Muscle of arm (tissue), 1 donor: ENCODE measurements at regions not wholly inside any gene's neighbourhood (a gene's known extent, or its start where the extent isn't known, plus 50 kb on each side); places are given as distances from the start of the nearest gene placed in this dataset.
"Not testable (repeated sequence)": the region's sequence is repeated elsewhere in the genome, so short reads cannot be mapped to it uniquely, and the experiment has no call there.

ENCODE experiments used
- DNase-seq: peaks from one replicate; pipeline ENCODE4 v3.0.0-alpha.2; 2013

DNA sequence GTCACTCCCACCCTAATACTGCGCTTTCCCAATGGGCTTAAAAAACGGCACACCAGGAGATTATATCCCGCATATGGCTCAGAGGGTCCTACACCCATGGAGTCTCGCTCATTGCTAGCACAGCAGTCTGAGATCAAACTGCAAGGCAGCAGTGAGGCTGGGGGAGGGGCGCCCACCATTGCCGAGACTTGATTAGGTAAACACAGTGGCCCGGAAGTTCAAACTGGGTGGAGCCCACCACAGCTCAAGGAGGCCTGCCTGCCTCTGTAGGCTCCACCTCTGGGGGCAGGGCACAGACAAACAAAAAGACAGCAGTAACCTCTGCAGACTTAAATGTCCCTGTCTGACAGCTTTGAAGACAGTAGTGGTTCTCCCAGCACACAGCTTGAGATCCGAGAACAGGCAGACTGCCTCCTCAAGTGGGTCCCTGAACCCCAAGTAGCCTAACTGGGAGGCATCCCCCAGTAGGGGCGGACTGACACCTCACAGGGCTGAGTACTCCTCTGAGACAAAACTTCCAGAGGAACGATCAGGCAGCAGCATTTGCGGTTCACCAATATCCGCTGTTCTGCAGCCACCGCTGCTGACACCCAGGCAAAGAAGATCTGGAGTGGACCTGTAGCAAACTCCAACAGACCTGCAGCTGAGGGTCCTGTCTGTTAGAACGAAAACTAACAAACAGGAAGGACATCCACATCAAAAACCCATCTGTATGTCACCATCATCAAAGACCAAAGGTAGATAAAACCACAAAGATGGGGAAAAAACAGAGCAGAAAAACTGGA is 1085.6 kb upstream of the FANCL start:
- not testable (repeated sequence) for DNase-seq

DNA sequence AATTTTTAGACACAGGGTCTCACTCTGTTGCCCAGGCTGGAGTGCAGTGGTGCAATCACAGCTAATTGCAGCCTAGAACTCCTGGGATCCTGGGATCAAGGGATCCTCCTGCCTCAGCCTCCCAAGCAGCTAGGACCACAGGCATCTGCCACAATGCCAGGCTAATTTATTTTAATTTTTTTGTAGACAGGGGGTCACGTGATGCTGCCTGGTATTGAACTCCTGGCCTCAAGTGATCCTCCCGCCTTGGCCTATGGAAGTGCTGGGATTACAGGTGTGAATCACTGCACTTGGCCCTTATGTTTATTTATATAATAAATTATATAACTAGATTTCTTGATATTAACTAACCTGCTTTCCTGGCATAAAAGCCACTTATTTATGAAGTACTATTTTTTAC is 1081.7 kb upstream of the FANCL start:
- no peak for DNase-seq

- DNase-seq = no peak
Measured at GRCh38 chr2:59322005-59322404, 1080.9 kb upstream of the FANCL start.

DNA sequence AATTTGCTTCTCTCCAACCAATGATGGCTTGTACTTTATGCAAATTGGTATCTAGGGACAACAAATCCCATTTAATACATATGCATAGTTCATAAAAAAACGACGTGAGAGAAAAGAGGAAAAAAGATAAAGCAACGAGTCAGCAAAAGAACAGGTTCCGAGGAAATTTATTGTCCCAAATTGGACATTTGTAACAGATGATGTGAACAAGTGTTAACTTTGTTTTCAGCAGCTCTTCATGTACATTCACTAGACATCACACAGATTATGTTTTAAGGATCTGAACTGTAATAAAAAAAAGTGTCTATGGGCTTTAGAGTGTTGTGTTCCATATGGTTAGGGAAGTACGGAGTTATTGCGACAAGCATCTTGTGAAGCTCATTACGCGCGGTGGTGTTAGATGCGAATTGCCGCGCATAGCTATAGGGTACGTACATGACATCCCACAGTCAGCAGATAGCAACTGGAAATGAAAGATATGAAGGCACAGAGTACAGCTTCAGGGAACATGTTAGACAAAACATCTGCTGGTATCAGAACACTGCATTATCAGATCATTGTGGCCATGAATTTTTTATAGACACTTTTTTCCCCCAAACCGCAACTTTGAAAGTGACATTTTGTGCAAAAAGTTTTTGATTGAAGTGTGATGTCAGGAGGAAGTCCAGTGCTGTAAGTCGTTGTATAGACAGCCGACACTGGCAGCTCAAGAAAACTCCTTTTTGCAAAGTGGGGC is 1073.1 kb upstream of the FANCL start:
- DNase-seq = no peak

DNA sequence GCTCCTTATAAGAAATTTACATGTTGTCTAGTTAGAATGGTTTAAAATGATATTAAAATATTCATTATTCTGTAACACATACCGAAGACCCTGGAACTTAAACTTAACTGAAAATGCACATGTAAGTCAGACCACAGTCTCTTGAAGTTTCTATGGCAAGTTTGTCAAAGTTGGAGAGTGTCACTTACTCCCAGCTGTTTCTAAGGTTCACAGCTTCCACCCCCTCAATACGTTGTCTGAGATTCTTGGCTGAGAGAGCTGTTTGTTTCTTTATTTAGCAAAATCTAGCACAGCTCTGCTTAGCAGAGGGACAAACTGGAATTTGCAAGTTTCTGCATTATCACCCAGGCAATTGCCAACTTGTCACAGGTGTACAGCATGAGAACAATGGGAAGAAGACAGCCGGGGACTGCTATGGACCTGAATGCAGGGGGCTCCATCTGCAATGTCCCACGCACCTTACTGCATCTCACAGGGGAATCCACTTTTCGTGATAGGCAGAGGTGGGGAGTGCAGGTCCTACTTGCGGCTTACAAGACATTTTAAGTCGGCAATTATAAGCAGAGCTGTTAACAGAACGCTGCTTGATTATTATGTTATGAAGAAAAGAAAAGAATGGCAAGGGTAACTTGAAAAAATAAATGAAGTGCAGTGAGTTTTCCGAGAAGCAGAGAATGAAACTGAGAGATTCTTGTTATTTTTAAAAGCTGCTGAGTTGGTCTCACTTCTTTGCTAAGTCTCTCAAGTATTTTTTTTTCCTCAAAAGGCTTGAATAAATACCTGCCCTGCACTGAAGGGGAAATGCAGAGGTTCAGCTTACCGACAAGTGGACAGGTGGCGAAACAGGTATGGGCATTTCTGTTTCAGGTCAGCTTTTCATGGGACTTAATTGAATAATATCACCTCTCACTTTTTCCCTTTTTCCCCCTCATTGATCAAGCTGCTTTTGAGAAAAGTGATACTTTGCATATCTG is 1072.1 kb upstream of the FANCL start:
- DNase-seq = no peak

DNA sequence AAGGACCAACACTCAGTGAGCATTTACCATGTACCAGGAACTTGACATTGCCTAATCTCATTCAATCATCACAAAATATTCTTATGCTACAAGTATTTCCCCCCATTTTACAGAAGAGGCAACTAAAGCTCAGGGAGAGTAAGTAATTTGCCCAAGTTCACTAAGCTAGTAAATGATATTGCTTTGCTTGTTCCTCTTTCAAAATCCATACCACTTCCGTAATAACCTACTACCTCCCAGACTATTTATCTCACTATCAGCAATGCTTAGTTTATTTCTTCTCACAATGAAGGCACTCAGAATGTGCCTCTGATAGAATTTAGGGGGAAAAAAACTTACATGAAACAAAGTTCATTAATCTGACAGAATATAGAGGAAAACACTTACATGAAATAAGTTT is 1070.9 kb upstream of the FANCL start:
- DNase-seq = no peak

GRCh38 chr2:59308108-59308507 is 1067.0 kb upstream of the FANCL start:
- DNase-seq = no peak

GRCh38 chr2:59307196-59307595 is 1066.1 kb upstream of the FANCL start:
- no peak for DNase-seq

DNA sequence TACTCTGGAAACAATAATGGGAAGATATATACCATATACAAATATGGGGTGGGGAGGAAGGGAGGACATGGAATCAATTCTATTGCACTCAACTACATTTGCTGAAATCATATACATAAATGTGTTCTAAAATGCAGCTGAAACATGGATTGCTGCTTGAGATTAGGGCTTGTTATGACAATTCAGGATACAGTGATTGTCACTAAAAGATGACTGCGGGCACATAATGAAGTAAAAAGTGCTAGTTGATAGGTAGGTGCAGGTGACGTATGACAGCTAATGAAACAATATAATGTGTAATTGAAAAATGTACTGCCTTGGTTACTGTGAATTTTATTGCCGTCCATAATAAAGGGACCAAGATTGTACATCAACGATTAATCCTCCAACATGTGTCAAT is 1062.1 kb upstream of the FANCL start:
- no peak for DNase-seq

GRCh38 chr2:59302683-59303082 is 1061.6 kb upstream of the FANCL start:
- DNase-seq = no peak

DNA sequence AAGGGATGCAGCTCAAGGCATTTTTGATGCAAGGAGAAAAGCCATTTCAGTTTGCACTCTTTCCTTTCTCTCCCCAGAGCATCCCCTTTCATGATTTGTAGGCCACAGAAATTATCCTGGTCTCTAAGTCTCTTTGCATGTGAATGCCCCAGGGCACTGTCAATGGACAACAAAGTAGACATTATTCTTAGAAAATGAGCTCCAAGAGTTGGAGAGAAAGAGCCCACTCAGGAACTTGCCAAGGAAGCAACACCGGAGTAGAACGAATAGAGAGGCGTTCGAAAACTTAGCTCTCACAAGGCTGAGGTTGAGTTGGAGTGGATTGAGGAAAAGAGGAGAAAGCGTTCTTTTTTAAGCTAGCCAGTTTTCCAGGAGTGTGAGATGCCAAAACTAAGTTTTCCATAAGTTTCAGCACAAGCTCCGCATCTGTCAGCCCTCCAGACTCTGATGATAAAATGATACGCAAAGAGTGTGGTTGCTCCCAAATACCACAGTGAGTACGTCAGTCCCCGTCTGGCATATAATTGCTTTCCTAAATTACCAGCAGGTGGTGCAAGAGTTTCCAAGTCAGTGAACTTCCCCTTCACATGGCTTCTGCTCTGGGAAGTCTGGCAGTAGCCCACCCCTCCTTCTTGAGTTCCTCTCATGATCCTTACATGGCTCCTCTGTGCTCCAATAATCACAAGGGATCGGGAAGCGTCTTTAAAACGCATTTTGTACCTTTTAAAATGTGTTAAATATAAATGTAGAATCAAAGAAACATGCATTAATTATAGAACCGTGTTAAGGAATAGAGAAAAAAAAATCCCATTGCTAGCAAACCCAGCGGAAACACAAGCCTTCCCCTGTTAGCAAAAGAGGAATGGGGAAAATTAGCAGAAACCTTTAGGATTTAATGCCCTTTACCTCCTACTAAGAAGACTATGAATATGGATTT is 1060.6 kb upstream of the FANCL start:
- DNase-seq = peak; percentile 77

DNA sequence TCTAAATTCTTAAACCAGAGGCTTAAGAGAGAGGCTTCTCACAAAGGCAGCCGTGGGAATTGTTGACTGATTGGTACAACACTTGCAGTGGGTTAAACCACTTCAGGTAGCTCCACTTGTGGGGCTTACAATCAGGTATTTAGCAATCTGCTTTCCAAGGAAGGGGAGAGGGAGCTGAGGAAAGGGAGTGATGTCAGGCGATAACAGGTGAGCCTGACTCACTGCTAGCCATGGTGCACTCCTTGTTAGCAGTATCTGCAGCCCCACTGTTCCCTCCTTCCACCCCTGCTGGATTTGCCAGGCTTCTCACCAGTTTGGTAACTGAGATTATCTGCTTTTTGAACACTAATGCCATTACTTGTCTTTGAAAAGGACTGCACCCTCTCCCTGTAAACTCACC is 1056.7 kb upstream of the FANCL start:
- no peak for DNase-seq

GRCh38 chr2:59296279-59296678 is 1055.2 kb upstream of the FANCL start:
- DNase-seq = no peak

DNA sequence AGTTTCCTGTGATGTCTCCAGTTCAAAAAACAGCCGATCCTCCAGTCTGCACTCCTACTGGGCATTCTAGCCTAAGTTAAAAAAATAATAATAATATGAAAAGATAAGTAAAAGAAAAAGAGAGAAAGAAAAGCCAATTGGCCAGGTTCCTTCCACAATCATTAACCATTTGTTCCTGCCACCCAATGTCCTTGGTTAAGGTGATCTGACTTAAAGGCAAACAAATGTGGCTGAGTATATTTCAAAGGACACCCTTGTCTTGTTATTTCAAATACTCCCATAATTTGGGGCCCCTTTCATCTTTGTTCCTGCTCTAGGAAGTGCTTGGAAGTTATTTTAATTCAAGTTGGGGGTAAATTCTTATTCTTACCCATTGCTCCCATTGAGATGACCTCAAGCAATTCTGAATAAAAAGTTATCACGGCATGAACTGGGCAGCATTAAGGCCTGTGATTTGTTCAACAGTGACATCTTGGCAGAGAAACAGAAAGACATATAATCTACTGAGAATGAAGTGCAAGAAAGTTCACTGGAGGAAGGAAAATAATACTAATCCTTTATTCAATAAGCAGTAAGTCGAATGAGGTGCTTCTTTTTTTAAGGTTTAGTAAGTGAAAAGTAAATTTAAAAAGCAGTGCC is 1054.5 kb upstream of the FANCL start:
- DNase-seq = no peak

DNA sequence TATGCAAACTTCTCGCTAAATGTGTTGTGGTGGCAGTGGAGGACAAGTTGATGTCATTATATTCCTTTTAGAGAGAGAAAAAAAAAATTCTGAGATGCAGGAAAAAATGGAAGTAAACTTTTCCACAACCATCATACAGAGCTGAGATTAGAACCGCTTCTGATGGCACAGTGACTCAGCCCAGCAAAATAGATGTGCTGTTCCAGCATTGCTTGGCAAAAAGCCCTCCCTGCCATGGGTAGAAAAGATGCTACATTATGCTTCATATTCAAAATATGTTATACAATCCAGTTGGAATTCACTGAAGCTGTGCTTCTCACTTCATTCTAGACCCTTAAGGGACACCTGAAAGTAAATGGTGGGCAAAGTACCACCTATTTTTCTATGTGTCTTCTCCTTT is 1047.6 kb upstream of the FANCL start:
- DNase-seq = no peak

DNA sequence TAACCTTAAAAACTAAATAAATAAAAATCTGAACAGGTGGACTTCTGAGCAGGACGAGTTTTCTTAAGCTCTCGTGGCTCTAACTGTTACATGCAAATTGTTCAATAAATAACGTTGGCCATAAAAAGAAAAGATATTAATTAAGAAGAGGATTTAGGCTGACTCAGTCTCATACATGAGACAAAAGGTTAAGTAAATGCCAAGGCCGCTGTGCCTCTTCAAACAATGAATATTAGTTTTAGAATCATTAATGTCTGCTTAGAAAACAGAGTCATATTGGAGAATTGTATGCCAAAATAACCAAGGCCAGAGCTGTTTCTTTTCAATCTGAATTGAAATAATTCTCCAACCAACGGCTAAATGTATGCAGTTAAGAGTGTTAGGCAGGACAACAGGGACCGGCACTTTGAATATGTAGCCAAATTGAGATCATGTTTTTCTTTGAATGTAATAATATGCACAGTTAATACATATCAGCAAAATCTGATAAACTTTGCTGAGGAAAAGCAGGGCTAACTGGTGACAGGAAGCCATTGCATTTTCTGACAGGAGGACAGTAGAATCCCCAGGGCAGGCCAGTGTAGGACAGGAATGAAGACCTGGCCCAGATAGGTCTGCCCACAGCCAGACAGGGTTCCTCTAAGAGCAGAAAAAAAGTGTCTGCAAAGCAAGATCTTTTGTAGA is 1041.4 kb upstream of the FANCL start:
- no peak for DNase-seq

DNA sequence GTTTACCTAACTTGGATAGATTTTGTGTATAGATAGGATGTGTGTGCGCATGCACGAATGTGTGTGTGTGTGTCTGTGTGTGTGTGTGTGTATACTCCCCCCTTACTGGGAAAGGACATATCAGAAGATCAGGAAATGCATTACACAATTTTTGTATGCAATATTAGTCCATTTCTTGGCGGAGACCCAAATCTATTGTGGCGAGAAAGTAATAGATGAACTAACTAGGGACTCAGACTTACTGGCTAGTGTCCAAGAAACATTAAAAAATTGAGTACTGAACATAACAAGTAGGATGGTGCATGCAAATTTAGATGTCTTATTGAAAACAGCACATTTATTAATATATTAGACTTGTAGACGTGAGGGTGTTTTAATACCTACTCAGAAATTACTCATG is 1036.5 kb upstream of the FANCL start:
- no peak for DNase-seq

GRCh38 chr2:59276917-59277316 is 1035.8 kb upstream of the FANCL start:
- no peak for DNase-seq

GRCh38 chr2:59276033-59276432 is 1034.9 kb upstream of the FANCL start:
- no peak for DNase-seq

DNA sequence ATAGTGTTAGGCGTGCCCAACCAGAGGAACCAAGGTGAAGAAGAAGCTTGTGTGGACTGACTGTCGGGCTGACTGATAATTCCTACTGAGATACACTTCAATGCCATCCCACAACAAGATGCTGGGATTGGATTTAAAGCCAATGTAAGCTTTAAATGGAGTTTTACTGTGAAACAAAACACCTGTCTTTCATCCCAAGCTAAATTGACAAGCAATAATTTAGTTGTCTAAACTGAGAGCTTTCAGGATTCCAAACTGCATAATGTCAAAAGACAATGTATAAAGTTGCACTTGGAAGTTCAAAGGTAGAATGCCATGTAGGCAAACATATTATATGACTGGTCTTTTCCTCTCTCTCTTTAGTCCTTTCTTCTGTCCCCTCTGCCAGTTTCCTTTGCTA is 1025.3 kb upstream of the FANCL start:
- no peak for DNase-seq
